ENCODE measurements at regions not wholly inside any gene's neighbourhood (a gene's known extent, or its start where the extent isn't known, plus 50 kb on each side); places are given as distances from the start of the nearest gene placed in this dataset.

- DNase-seq (ENCODE audit: low read depth, low spot score) = no peak
Measured at GRCh38 chr10:44180321-44181168, 204.4 kb downstream of the CXCL12 start.

GRCh38 chr10:44178856-44179255, 206.0 kb downstream of the CXCL12 start:
- no peak for DNase-seq (ENCODE audit: low read depth, low spot score)

- DNase-seq (ENCODE audit: low read depth, low spot score) = no peak
Measured at GRCh38 chr10:44178281-44178680, 206.6 kb downstream of the CXCL12 start.

GRCh38 chr10:44177610-44178009, 207.3 kb downstream of the CXCL12 start:
- DNase-seq (ENCODE audit: low read depth, low spot score) = no peak

- DNase-seq (ENCODE audit: low read depth, low spot score) = no peak
Measured at GRCh38 chr10:44176311-44176710, 208.6 kb downstream of the CXCL12 start.

- DNase-seq (ENCODE audit: low read depth, low spot score) = no peak
Measured at GRCh38 chr10:44173608-44173894, 211.3 kb downstream of the CXCL12 start.

- DNase-seq (ENCODE audit: low read depth, low spot score) = no peak
Measured at GRCh38 chr10:44172883-44173607, 211.9 kb downstream of the CXCL12 start.

GRCh38 chr10:44171765-44172164, 213.1 kb downstream of the CXCL12 start:
- DNase-seq (ENCODE audit: low read depth, low spot score) = no peak

- DNase-seq (ENCODE audit: low read depth, low spot score) = no peak
Measured at GRCh38 chr10:44168478-44168877, 216.4 kb downstream of the CXCL12 start.

GRCh38 chr10:44167752-44168151, 217.1 kb downstream of the CXCL12 start:
- DNase-seq (ENCODE audit: low read depth, low spot score) = no peak

GRCh38 chr10:44166441-44166840, 218.5 kb downstream of the CXCL12 start:
- no peak for DNase-seq (ENCODE audit: low read depth, low spot score)

GRCh38 chr10:44164251-44164956, 220.5 kb downstream of the CXCL12 start:
- DNase-seq (ENCODE audit: low read depth, low spot score) = no peak

GRCh38 chr10:44161184-44161583, 223.7 kb downstream of the CXCL12 start:
- DNase-seq (ENCODE audit: low read depth, low spot score) = no peak

- no peak for DNase-seq (ENCODE audit: low read depth, low spot score)
Measured at GRCh38 chr10:44157574-44157973, 227.3 kb downstream of the CXCL12 start.

GRCh38 chr10:44154956-44155355, 229.9 kb downstream of the CXCL12 start:
- DNase-seq (ENCODE audit: low read depth, low spot score) = no peak

GRCh38 chr10:44153918-44154670, 230.8 kb downstream of the CXCL12 start:
- DNase-seq (ENCODE audit: low read depth, low spot score) = no peak

- no peak for DNase-seq (ENCODE audit: low read depth, low spot score)
Measured at GRCh38 chr10:44143556-44143955, 241.3 kb downstream of the CXCL12 start.

GRCh38 chr10:44132361-44133289, 252.3 kb downstream of the CXCL12 start:
- DNase-seq (ENCODE audit: low read depth, low spot score) = no peak

GRCh38 chr10:44126291-44126717, 258.6 kb downstream of the CXCL12 start:
- DNase-seq (ENCODE audit: low read depth, low spot score) = no peak

- no peak for DNase-seq (ENCODE audit: low read depth, low spot score)
Measured at GRCh38 chr10:44125879-44126278, 259.0 kb downstream of the CXCL12 start.
